Trophoblast cell (in vitro differentiated cells and primary cell): ENCODE measurements at regions not wholly inside any gene's neighbourhood (a gene's known extent, or its start where the extent isn't known, plus 50 kb on each side); places are given as distances from the start of the nearest gene placed in this dataset.

Source experiments
- DNase-seq, 2 donors: peaks; one replicate each; pipeline ENCODE4 v3.0.0-alpha.2; 2016
- H2AFZ ChIP-seq: 2 replicates; pipeline ENCODE4 v1.6.1; 2013; ENCODE audit warnings: low read length, moderate library complexity, mild to moderate bottlenecking; ENCODE audit not compliant: insufficient read depth, poor library complexity
- H2AK5ac ChIP-seq: 2 replicates; pipeline ENCODE4 v1.6.1; 2013; ENCODE audit warnings: mild to moderate bottlenecking, low read length
- H2BK120ac ChIP-seq: 2 replicates; pipeline ENCODE4 v1.6.1; 2013; ENCODE audit warnings: low read length, mild to moderate bottlenecking, moderate library complexity; ENCODE audit not compliant: insufficient read depth, poor library complexity
- H2BK12ac ChIP-seq: 2 replicates; pipeline ENCODE4 v1.6.1; 2013; ENCODE audit warnings: mild to moderate bottlenecking, low read length, moderate library complexity
- H2BK5ac ChIP-seq: 2 replicates; pipeline ENCODE4 v1.6.1; 2013; ENCODE audit warnings: low read length, low read depth, moderate library complexity, mild to moderate bottlenecking; ENCODE audit not compliant: poor library complexity
- H3K14ac ChIP-seq: 2 replicates; pipeline ENCODE4 v1.6.1; 2013; ENCODE audit warnings: mild to moderate bottlenecking, low read length
- H3K18ac ChIP-seq: 2 replicates; pipeline ENCODE4 v1.6.1; 2013; ENCODE audit warnings: mild to moderate bottlenecking, low read length
- H3K23ac ChIP-seq: 2 replicates; pipeline ENCODE4 v1.6.1; 2013; ENCODE audit warnings: low read length
- H3K27ac ChIP-seq: 2 replicates; pipeline ENCODE4 v1.5.1; 2013; ENCODE audit warnings: low read depth, mild to moderate bottlenecking, inconsistent platforms, low read length, moderate library complexity
- H3K27me3 ChIP-seq: 2 replicates; pipeline ENCODE4 v1.6.1; 2013; ENCODE audit warnings: inconsistent platforms, mild to moderate bottlenecking, low read length, moderate library complexity; ENCODE audit not compliant: insufficient read depth
- H3K36me3 ChIP-seq, 2 experiments: 1 replicate in 1 of 2; 2 replicates in 1 of 2; pipeline ENCODE4 v1.6.1; 2013; ENCODE audit warnings: low read length in 2 of 2, mild to moderate bottlenecking in 2 of 2, moderate library complexity in 1 of 2; ENCODE audit not compliant: insufficient read depth in 2 of 2, control insufficient read depth in 1 of 2
- H3K4ac ChIP-seq: 2 replicates; pipeline ENCODE4 v1.6.1; 2013; ENCODE audit warnings: low read depth, mild to moderate bottlenecking, low read length, moderate library complexity
- H3K4me1 ChIP-seq, 2 experiments: 1 replicate in 1 of 2; 2 replicates in 1 of 2; pipeline ENCODE4 v1.6.1; 2013; ENCODE audit warnings: low read length in 2 of 2, mild to moderate bottlenecking in 2 of 2, moderate library complexity in 1 of 2; ENCODE audit not compliant: insufficient read depth in 2 of 2, control insufficient read depth in 1 of 2
- H3K4me2 ChIP-seq: 2 replicates; pipeline ENCODE4 v1.6.1; 2013; ENCODE audit warnings: inconsistent platforms, mild to moderate bottlenecking, low read length, moderate library complexity
- H3K4me3 ChIP-seq: 2 replicates; pipeline ENCODE4 v1.5.1; 2013; ENCODE audit warnings: mild to moderate bottlenecking, low read depth, low read length, inconsistent platforms
- H3K79me1 ChIP-seq: one replicate; pipeline ENCODE4 v1.6.1; 2013; ENCODE audit warnings: low read length
- H3K79me2 ChIP-seq: 2 replicates; pipeline ENCODE4 v1.6.1; 2013; ENCODE audit warnings: low read length, mild to moderate bottlenecking; ENCODE audit not compliant: control insufficient read depth, insufficient read depth, poor library complexity
- H3K9ac ChIP-seq: 2 replicates; pipeline ENCODE4 v1.6.1; 2013; ENCODE audit warnings: mild to moderate bottlenecking, low read length
- H3K9me3 ChIP-seq: 2 replicates; pipeline ENCODE4 v1.6.1; 2013; ENCODE audit warnings: low read depth, mild to moderate bottlenecking, control low read depth, inconsistent platforms, low read length; ENCODE audit not compliant: insufficient read depth
- H4K12ac ChIP-seq: 2 replicates; pipeline ENCODE4 v1.6.1; 2013; ENCODE audit warnings: low read depth, mild to moderate bottlenecking, low read length, moderate library complexity
- H4K8ac ChIP-seq: 2 replicates; pipeline ENCODE4 v1.6.1; 2013; ENCODE audit warnings: low read depth, mild to moderate bottlenecking, low read length, moderate library complexity
- H4K91ac ChIP-seq: one replicate; pipeline ENCODE4 v1.6.1; 2013; ENCODE audit warnings: low read depth, mild to moderate bottlenecking, low read length, moderate library complexity
- WGBS: extraction: QIAGEN DNeasy Blood & Tissue Kit; methylation state at CpG from one replicate; pipeline ENCODE4 v1.1.7; 2013; ENCODE audit warnings: missing lambda C conversion rate; ENCODE audit not compliant: insufficient read length, insufficient coverage; ENCODE audit errors: extremely low coverage; 5-methylcytosine and 5-hydroxymethylcytosine counted together

GRCh38 chr11:113533425-113533698, 58.2 kb upstream of the DRD2 start:
- Histone ChIP-seq H3K27ac (no peak overlapping the region), H4K8ac (no peak overlapping the region), H4K91ac (no peak overlapping the region), H3K4me1 (peaks cover 5 to 9% of the 10 kb centered on the region in 2 experiments), H2AK5ac (peak overlapping the region; percentile 26), H3K23ac (no peak overlapping the region), H3K27me3 (no peaks in the 10 kb centered on the region), H3K79me1 (no peaks in the 10 kb centered on the region), H3K9me3 (no peaks in the 10 kb centered on the region), H2BK120ac (no peak overlapping the region), H2BK5ac (no peak overlapping the region), H3K4ac (no peak overlapping the region), H3K4me2 (no peak overlapping the region), H3K36me3 (no peaks in the 10 kb centered on the region), H3K9ac (no peak overlapping the region), H4K12ac (no peak overlapping the region), H3K4me3 (no peak overlapping the region), H2AFZ (no peak overlapping the region), H2BK12ac (peak overlapping the region; percentile 37), H3K14ac (no peak overlapping the region), H3K79me2 (no peaks in the 10 kb centered on the region), H3K18ac (no peak overlapping the region)
- no peak for DNase-seq
- WGBS = no CpG with 5 or more reads among the region's 4 CpGs

- H3K23ac ChIP-seq = no peak overlapping the region
- H3K27me3 ChIP-seq = no peaks in the 10 kb centered on the region
- no peak overlapping the region for H3K4me2 ChIP-seq
- H3K18ac ChIP-seq = no peak overlapping the region
- H4K91ac ChIP-seq = no peak overlapping the region
- no peak overlapping the region for H3K27ac ChIP-seq
- H2AFZ ChIP-seq = no peak overlapping the region
- H3K4me1 ChIP-seq = peaks cover 5 to 10% of the 10 kb centered on the region in 2 experiments
- peak; percentile 36 to 87 for DNase-seq
- H3K79me1 ChIP-seq = no peaks in the 10 kb centered on the region
- H2BK5ac ChIP-seq = no peak overlapping the region
- H3K4me3 ChIP-seq = no peak overlapping the region
- no peaks in the 10 kb centered on the region for H3K9me3 ChIP-seq
- no peaks in the 10 kb centered on the region for H3K36me3 ChIP-seq
- no CpG with 5 or more reads among the region's 9 CpGs for WGBS
- H2AK5ac ChIP-seq = no peak overlapping the region
- no peak overlapping the region for H3K9ac ChIP-seq
- H3K4ac ChIP-seq = no peak overlapping the region
- no peak overlapping the region for H2BK12ac ChIP-seq
- H3K14ac ChIP-seq = no peak overlapping the region
- no peak overlapping the region for H2BK120ac ChIP-seq
- H3K79me2 ChIP-seq = no peaks in the 10 kb centered on the region
- no peak overlapping the region for H4K8ac ChIP-seq
- no peak overlapping the region for H4K12ac ChIP-seq
These were observed 57.7 kb upstream of the DRD2 start for GRCh38 chr11:113532697-113533424.

GRCh38 chr11:113531575-113532451, 56.6 kb upstream of the DRD2 start:
- Histone ChIP-seq H2AK5ac (no peak overlapping the region), H3K4me3 (no peak overlapping the region), H2BK120ac (no peak overlapping the region), H4K12ac (no peak overlapping the region), H2BK12ac (peak overlapping the region; percentile 19), H3K9ac (no peak overlapping the region), H3K36me3 (no peaks in the 10 kb centered on the region), H3K14ac (no peak overlapping the region), H3K27ac (no peak overlapping the region), H3K79me2 (no peaks in the 10 kb centered on the region), H4K91ac (peak overlapping the region; percentile 34), H3K4me2 (no peak overlapping the region), H3K9me3 (no peaks in the 10 kb centered on the region), H4K8ac (no peak overlapping the region), H2BK5ac (no peak overlapping the region), H3K4me1 (peaks cover 5 to 10% of the 10 kb centered on the region in 2 experiments), H3K18ac (no peak overlapping the region), H3K27me3 (no peaks in the 10 kb centered on the region), H2AFZ (no peak overlapping the region), H3K79me1 (no peaks in the 10 kb centered on the region), H3K4ac (no peak overlapping the region), H3K23ac (no peak overlapping the region)
- no CpG with 5 or more reads among the region's 8 CpGs for WGBS
- DNase-seq = no peak

GRCh38 chr11:113531083-113531482, 55.9 kb upstream of the DRD2 start:
- H2BK120ac ChIP-seq = no peak overlapping the region
- no peak overlapping the region for H4K91ac ChIP-seq
- H3K79me2 ChIP-seq = no peaks in the 10 kb centered on the region
- WGBS = no CpG with 5 or more reads among the region's 3 CpGs
- H3K4me1 ChIP-seq = peaks cover 5 to 10% of the 10 kb centered on the region in 2 experiments
- H4K12ac ChIP-seq = no peak overlapping the region
- no peaks in the 10 kb centered on the region for H3K79me1 ChIP-seq
- H3K27me3 ChIP-seq = no peaks in the 10 kb centered on the region
- no peak overlapping the region for H3K9ac ChIP-seq
- H3K4me3 ChIP-seq = no peak overlapping the region
- H3K27ac ChIP-seq = no peak overlapping the region
- H3K14ac ChIP-seq = no peak overlapping the region
- H3K36me3 ChIP-seq = no peaks in the 10 kb centered on the region
- H4K8ac ChIP-seq = no peak overlapping the region
- H3K4ac ChIP-seq = no peak overlapping the region
- no peaks in the 10 kb centered on the region for H3K9me3 ChIP-seq
- no peak overlapping the region for H3K23ac ChIP-seq
- no peak overlapping the region for H2BK12ac ChIP-seq
- H2AFZ ChIP-seq = no peak overlapping the region
- no peak overlapping the region for H3K18ac ChIP-seq
- no peak overlapping the region for H3K4me2 ChIP-seq
- H2BK5ac ChIP-seq = no peak overlapping the region
- no peak overlapping the region for H2AK5ac ChIP-seq
- no peak for DNase-seq
